HG03457 (cell line): ENCODE measurements at regions not wholly inside any gene's neighbourhood (a gene's known extent, or its start where the extent isn't known, plus 50 kb on each side); places are given as distances from the start of the nearest gene placed in this dataset.
"Not testable (repeated sequence)": the region's sequence is repeated elsewhere in the genome, so short reads cannot be mapped to it uniquely, and the experiment has no call there.

Source experiments
- ATAC-seq: cut with Tn5 transposase; IDR thresholded peaks from one replicate; pipeline ENCODE4 v1.9.1; 2021; ENCODE audit warnings: moderate number of reproducible peaks; ENCODE audit not compliant: unreplicated experiment

- no peak for ATAC-seq
Measured at GRCh38 chr6:112504621-112505020, 157.5 kb downstream of the RFPL4B start.

GRCh38 chr6:112511441-112511840 is 164.3 kb downstream of the RFPL4B start:
- no peak for ATAC-seq

GRCh38 chr6:112513175-112513574 is 166.0 kb downstream of the RFPL4B start:
- ATAC-seq = no peak

GRCh38 chr6:112522587-112522986 is 175.5 kb downstream of the RFPL4B start:
- no peak for ATAC-seq

- ATAC-seq = no peak
Measured at GRCh38 chr6:112524071-112524470, 176.9 kb downstream of the RFPL4B start.

GRCh38 chr6:112525749-112526148 is 178.6 kb downstream of the RFPL4B start:
- ATAC-seq = no peak

- ATAC-seq = no peak
Measured at GRCh38 chr6:112526594-112526993, 179.5 kb downstream of the RFPL4B start.

- not testable (repeated sequence) for ATAC-seq
Measured at GRCh38 chr6:112528306-112528705, 181.2 kb downstream of the RFPL4B start.

- no peak for ATAC-seq
Measured at GRCh38 chr6:112535816-112536215, 188.7 kb downstream of the RFPL4B start.

- no peak for ATAC-seq
Measured at GRCh38 chr6:112539355-112539754, 192.2 kb downstream of the RFPL4B start.

GRCh38 chr6:112541847-112542246 is 194.7 kb downstream of the RFPL4B start:
- not testable (repeated sequence) for ATAC-seq

- ATAC-seq = not testable (repeated sequence)
Measured at GRCh38 chr6:112547321-112548085, 200.4 kb downstream of the RFPL4B start.

- ATAC-seq = no peak
Measured at GRCh38 chr6:112549749-112550148, 202.6 kb downstream of the RFPL4B start.

GRCh38 chr6:112557435-112557834 is 210.3 kb downstream of the RFPL4B start:
- ATAC-seq = no peak

GRCh38 chr6:112557961-112558360 is 210.8 kb downstream of the RFPL4B start:
- ATAC-seq = no peak

- no peak for ATAC-seq
Measured at GRCh38 chr6:112560651-112561050, 213.5 kb downstream of the RFPL4B start.

- no peak for ATAC-seq
Measured at GRCh38 chr6:112562301-112563231, 215.4 kb downstream of the RFPL4B start.

- ATAC-seq = no peak
Measured at GRCh38 chr6:112563368-112563767, 216.2 kb downstream of the RFPL4B start.

- ATAC-seq = no peak
Measured at GRCh38 chr6:112568066-112568465, 220.9 kb downstream of the RFPL4B start.

GRCh38 chr6:112571488-112572270 is 224.5 kb downstream of the RFPL4B start:
- no peak for ATAC-seq

- no peak for ATAC-seq
Measured at GRCh38 chr6:112574190-112574589, 227.1 kb downstream of the RFPL4B start.
